ENCODE measurements at regions not wholly inside any gene's neighbourhood (a gene's known extent, or its start where the extent isn't known, plus 50 kb on each side); places are given as distances from the start of the nearest gene placed in this dataset.

DNA sequence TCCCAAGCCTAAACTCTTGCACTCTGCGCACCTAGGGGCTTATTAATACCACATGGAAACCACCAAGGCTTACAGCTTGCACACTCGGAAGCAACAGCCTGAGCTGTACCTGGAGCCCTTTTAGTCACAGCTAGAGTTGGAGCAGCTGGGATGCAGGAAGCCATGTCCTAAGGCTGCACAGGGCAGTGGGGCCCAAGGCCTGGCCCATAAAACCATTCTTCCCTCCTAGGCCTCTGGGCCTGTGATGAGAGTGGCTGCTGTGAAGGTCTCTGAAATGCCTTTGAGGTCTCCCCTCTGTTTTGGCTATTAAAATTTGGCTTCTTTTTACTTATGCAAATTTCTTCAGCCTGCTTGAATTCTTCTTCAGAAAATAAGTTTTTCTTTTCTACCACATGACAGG lies 383.9 kb upstream of the UBE2E2 start:
- TF ChIP-seq, protein P1, sequence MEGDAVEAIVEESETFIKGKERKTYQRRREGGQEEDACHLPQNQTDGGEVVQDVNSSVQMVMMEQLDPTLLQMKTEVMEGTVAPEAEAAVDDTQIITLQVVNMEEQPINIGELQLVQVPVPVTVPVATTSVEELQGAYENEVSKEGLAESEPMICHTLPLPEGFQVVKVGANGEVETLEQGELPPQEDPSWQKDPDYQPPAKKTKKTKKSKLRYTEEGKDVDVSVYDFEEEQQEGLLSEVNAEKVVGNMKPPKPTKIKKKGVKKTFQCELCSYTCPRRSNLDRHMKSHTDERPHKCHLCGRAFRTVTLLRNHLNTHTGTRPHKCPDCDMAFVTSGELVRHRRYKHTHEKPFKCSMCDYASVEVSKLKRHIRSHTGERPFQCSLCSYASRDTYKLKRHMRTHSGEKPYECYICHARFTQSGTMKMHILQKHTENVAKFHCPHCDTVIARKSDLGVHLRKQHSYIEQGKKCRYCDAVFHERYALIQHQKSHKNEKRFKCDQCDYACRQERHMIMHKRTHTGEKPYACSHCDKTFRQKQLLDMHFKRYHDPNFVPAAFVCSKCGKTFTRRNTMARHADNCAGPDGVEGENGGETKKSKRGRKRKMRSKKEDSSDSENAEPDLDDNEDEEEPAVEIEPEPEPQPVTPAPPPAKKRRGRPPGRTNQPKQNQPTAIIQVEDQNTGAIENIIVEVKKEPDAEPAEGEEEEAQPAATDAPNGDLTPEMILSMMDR (IDR thresholded peaks at IDR 0.05) = no peak
- TF ChIP-seq POLR2A (IDR thresholded peaks at IDR 0.05) = no peak
